RWPE2 (cell line): ENCODE measurements at regions not wholly inside any gene's neighbourhood (a gene's known extent, or its start where the extent isn't known, plus 50 kb on each side); places are given as distances from the start of the nearest gene placed in this dataset.
"Not testable (repeated sequence)": the region's sequence is repeated elsewhere in the genome, so short reads cannot be mapped to it uniquely, and the experiment has no call there.

ENCODE experiments used
- ATAC-seq: fragments of 200-7000 bp; cut with Tn5 transposase; 3 replicates; pipeline ENCODE4 v1.9.1; 2021; ENCODE audit warnings: low read depth
- DNase-seq: peaks from one replicate; pipeline ENCODE4 v3.0.0-alpha.2; 2020; ENCODE audit warnings: low spot score
- H3K27ac ChIP-seq: fragments of 450-650 bp; 2 replicates; pipeline ENCODE4 v1.5.1; 2017; ENCODE audit warnings: mild to moderate bottlenecking; ENCODE audit not compliant: poor library complexity, severe bottlenecking
- H3K27me3 ChIP-seq: fragments of 250-450 bp; sonication (Bioruptor Pico); 2 replicates; pipeline ENCODE4 v1.5.1; 2021; ENCODE audit warnings: mild to moderate bottlenecking, moderate library complexity; ENCODE audit not compliant: insufficient read depth, poor library complexity, severe bottlenecking
- H3K36me3 ChIP-seq: fragments of 250-450 bp; sonication (Bioruptor Pico); 2 replicates; pipeline ENCODE4 v1.5.1; 2020; ENCODE audit warnings: low read depth, mild to moderate bottlenecking, moderate library complexity
- H3K4me1 ChIP-seq: fragments of 250-450 bp; sonication (Bioruptor Pico); 2 replicates; pipeline ENCODE4 v1.5.1; 2021; ENCODE audit warnings: mild to moderate bottlenecking, moderate library complexity; ENCODE audit not compliant: insufficient read depth, poor library complexity, severe bottlenecking
- H3K4me3 ChIP-seq: fragments of 250-450 bp; sonication (Bioruptor Pico); 2 replicates; pipeline ENCODE4 v1.5.1; 2021; ENCODE audit warnings: mild to moderate bottlenecking, moderate library complexity; ENCODE audit not compliant: severe bottlenecking
- H3K9me3 ChIP-seq: fragments of 250-450 bp; sonication (Bioruptor Pico); 2 replicates; pipeline ENCODE4 v1.5.1; 2021; ENCODE audit warnings: mild to moderate bottlenecking, moderate library complexity; ENCODE audit not compliant: severe bottlenecking
- CTCF ChIP-seq: fragments of 450-650 bp; IDR thresholded peaks from one replicate; pipeline ENCODE4 v1.5.1; 2017; ENCODE audit warnings: mild to moderate bottlenecking, moderate library complexity; ENCODE audit not compliant: poor library complexity, severe bottlenecking

GRCh38 chr2:140076164-140076563 lies 1296.0 kb upstream of the NXPH2 start:
- Histone ChIP-seq H3K36me3 (no peaks in the 10 kb centered on the region), H3K27ac (no peak overlapping the region), H3K27me3 (peaks cover 4% of the 10 kb centered on the region), H3K4me1 (no peaks in the 10 kb centered on the region), H3K4me3 (no peak overlapping the region), H3K9me3 (no peaks in the 10 kb centered on the region)
- TF ChIP-seq CTCF = no peak
- no peak for DNase-seq
- ATAC-seq = no peak

- not testable (repeated sequence) for ATAC-seq, H3K36me3 ChIP-seq, H3K27me3 ChIP-seq, H3K27ac ChIP-seq, H3K4me1 ChIP-seq, DNase-seq, H3K4me3 ChIP-seq, H3K9me3 ChIP-seq
Observed at GRCh38 chr2:140073763-140074162, 1293.6 kb upstream of the NXPH2 start.

- ATAC-seq = no peak
- Histone ChIP-seq H3K27ac (no peak overlapping the region), H3K4me3 (no peak overlapping the region), H3K9me3 (no peaks in the 10 kb centered on the region), H3K36me3 (no peaks in the 10 kb centered on the region), H3K4me1 (no peaks in the 10 kb centered on the region), H3K27me3 (peaks cover 5% of the 10 kb centered on the region)
- TF ChIP-seq CTCF = no peak
- no peak for DNase-seq
Observed at GRCh38 chr2:140067661-140068060, 1287.5 kb upstream of the NXPH2 start.

- no peak for TF ChIP-seq CTCF
- Histone ChIP-seq H3K4me3 (no peak overlapping the region), H3K36me3 (no peaks in the 10 kb centered on the region), H3K27ac (no peak overlapping the region), H3K4me1 (no peaks in the 10 kb centered on the region), H3K27me3 (peaks cover 4% of the 10 kb centered on the region), H3K9me3 (no peaks in the 10 kb centered on the region)
- no peak for DNase-seq
- no peak for ATAC-seq
Observed at GRCh38 chr2:140064243-140064642, 1284.1 kb upstream of the NXPH2 start.

- peaks cover 3% of the 10 kb centered on the region for H3K27me3 ChIP-seq
- no peaks in the 10 kb centered on the region for H3K36me3 ChIP-seq
- H3K27ac ChIP-seq = no peak overlapping the region
- no peak overlapping the region for H3K4me3 ChIP-seq
- no peak for ATAC-seq
- H3K4me1 ChIP-seq = no peaks in the 10 kb centered on the region
- no peak for DNase-seq
- no peaks in the 10 kb centered on the region for H3K9me3 ChIP-seq
- TF ChIP-seq CTCF = no peak
Observed at GRCh38 chr2:140063356-140063755, 1283.2 kb upstream of the NXPH2 start.
